ENCODE measurements at regions not wholly inside any gene's neighbourhood (a gene's known extent, or its start where the extent isn't known, plus 50 kb on each side); places are given as distances from the start of the nearest gene placed in this dataset.

- DNase-seq, result no peak
- TF ChIP-seq POLR2A (IDR thresholded peaks at IDR 0.05; ENCODE audit: low read length) (no peak), GATA1 (IDR thresholded peaks at IDR 0.05; ENCODE audit: low read depth, low read length) (no peak)
Measured at GRCh38 chr4:23194751-23195150, 502.0 kb downstream of the GBA3 start.

- TF ChIP-seq POLR2A (IDR thresholded peaks at IDR 0.05; ENCODE audit: low read length) (no peak), GATA1 (IDR thresholded peaks at IDR 0.05; ENCODE audit: low read depth, low read length) (no peak)
- no peak for DNase-seq
Measured at GRCh38 chr4:23174179-23174578, 481.4 kb downstream of the GBA3 start.

GRCh38 chr4:23171976-23172375 lies 479.2 kb downstream of the GBA3 start:
- DNase-seq, result no peak

GRCh38 chr4:23169608-23170311 lies 477.0 kb downstream of the GBA3 start:
- TF ChIP-seq POLR2A (IDR thresholded peaks at IDR 0.05; ENCODE audit: low read length) (no peak), GATA1 (IDR thresholded peaks at IDR 0.05; ENCODE audit: low read depth, low read length) (no peak)
- no peak for DNase-seq

More at GRCh38 chr4:23171976-23172375, 479.2 kb downstream of the GBA3 start:
- TF ChIP-seq GATA1 (IDR thresholded peaks at IDR 0.05; ENCODE audit: low read depth, low read length) (no peak), POLR2A (IDR thresholded peaks at IDR 0.05; ENCODE audit: low read length) (no peak)

- TF ChIP-seq POLR2A (IDR thresholded peaks at IDR 0.05; ENCODE audit: low read length), result no peak
- no peak for TF ChIP-seq GATA1 (IDR thresholded peaks at IDR 0.05; ENCODE audit: low read depth, low read length)
- no peak for DNase-seq
Measured at GRCh38 chr4:23166919-23167318, 474.2 kb downstream of the GBA3 start.

GRCh38 chr4:23166407-23166806 lies 473.7 kb downstream of the GBA3 start:
- DNase-seq, result no peak
- TF ChIP-seq POLR2A (IDR thresholded peaks at IDR 0.05; ENCODE audit: low read length) (no peak), GATA1 (IDR thresholded peaks at IDR 0.05; ENCODE audit: low read depth, low read length) (no peak)

GRCh38 chr4:23165669-23166068 lies 472.9 kb downstream of the GBA3 start:
- TF ChIP-seq GATA1 (IDR thresholded peaks at IDR 0.05; ENCODE audit: low read depth, low read length) (no peak), POLR2A (IDR thresholded peaks at IDR 0.05; ENCODE audit: low read length) (no peak)
- no peak for DNase-seq

- DNase-seq, result no peak
- TF ChIP-seq POLR2A (IDR thresholded peaks at IDR 0.05; ENCODE audit: low read length) (no peak), GATA1 (IDR thresholded peaks at IDR 0.05; ENCODE audit: low read depth, low read length) (no peak)
Measured at GRCh38 chr4:23163647-23164436, 471.1 kb downstream of the GBA3 start.

GRCh38 chr4:23162275-23162674 lies 469.5 kb downstream of the GBA3 start:
- DNase-seq, result no peak
- TF ChIP-seq GATA1 (IDR thresholded peaks at IDR 0.05; ENCODE audit: low read depth, low read length) (no peak), POLR2A (IDR thresholded peaks at IDR 0.05; ENCODE audit: low read length) (no peak)

GRCh38 chr4:23161787-23162186 lies 469.1 kb downstream of the GBA3 start:
- TF ChIP-seq GATA1 (IDR thresholded peaks at IDR 0.05; ENCODE audit: low read depth, low read length) (no peak), POLR2A (IDR thresholded peaks at IDR 0.05; ENCODE audit: low read length) (no peak)
- no peak for DNase-seq

GRCh38 chr4:23153076-23153475 lies 460.3 kb downstream of the GBA3 start:
- DNase-seq, result no peak
- TF ChIP-seq GATA1 (IDR thresholded peaks at IDR 0.05; ENCODE audit: low read depth, low read length) (no peak), POLR2A (IDR thresholded peaks at IDR 0.05; ENCODE audit: low read length) (no peak)

- DNase-seq, result no peak
- TF ChIP-seq GATA1 (IDR thresholded peaks at IDR 0.05; ENCODE audit: low read depth, low read length) (no peak), POLR2A (IDR thresholded peaks at IDR 0.05; ENCODE audit: low read length) (no peak)
Measured at GRCh38 chr4:23149815-23150214, 457.1 kb downstream of the GBA3 start.

GRCh38 chr4:23144707-23145106 lies 452.0 kb downstream of the GBA3 start:
- no peak for DNase-seq

GRCh38 chr4:23135792-23136645 lies 443.3 kb downstream of the GBA3 start:
- no peak for TF ChIP-seq GATA1 (IDR thresholded peaks at IDR 0.05; ENCODE audit: low read depth, low read length)
- TF ChIP-seq POLR2A (IDR thresholded peaks at IDR 0.05; ENCODE audit: low read length), result no peak
- DNase-seq, result peak; percentile 9 to 48

More at GRCh38 chr4:23144707-23145106, 452.0 kb downstream of the GBA3 start:
- no peak for TF ChIP-seq POLR2A (IDR thresholded peaks at IDR 0.05; ENCODE audit: low read length)

Measured in erythroblast (primary cell).